HFF-Myc (cell line): ENCODE measurements at regions not wholly inside any gene's neighbourhood (a gene's known extent, or its start where the extent isn't known, plus 50 kb on each side); places are given as distances from the start of the nearest gene placed in this dataset.
"Not testable (repeated sequence)": the region's sequence is repeated elsewhere in the genome, so short reads cannot be mapped to it uniquely, and the experiment has no call there.

ENCODE experiments used
- DNase-seq: peaks from one replicate; pipeline ENCODE4 v3.0.0-alpha.2; 2011; ENCODE audit warnings: low read depth; ENCODE audit errors: extremely low read depth
- H3K4me3 ChIP-seq: replicated peaks from 2 replicates; pipeline ENCODE4 v1.5.1; 2011; ENCODE audit warnings: low read depth, mild to moderate bottlenecking, control low read depth, low read length
- CTCF ChIP-seq: IDR thresholded peaks from 2 replicates; pipeline ENCODE4 v1.5.1; 2012; ENCODE audit warnings: mild to moderate bottlenecking, low read depth, low read length, control low read depth; ENCODE audit errors: missing control alignments

GRCh38 chr4:137408527-137409177 lies 123.6 kb downstream of the PCDH18 start:
- no peak for TF ChIP-seq CTCF
- DNase-seq, result no peak
- H3K4me3 ChIP-seq, result no peak overlapping the region

GRCh38 chr4:137405833-137406232 lies 126.5 kb downstream of the PCDH18 start:
- DNase-seq, H3K4me3 ChIP-seq: not testable (repeated sequence)

GRCh38 chr4:137394018-137394417 lies 138.3 kb downstream of the PCDH18 start:
- no peak for DNase-seq
- TF ChIP-seq CTCF, result no peak
- H3K4me3 ChIP-seq, result no peak overlapping the region

- no peak for DNase-seq
- no peak for TF ChIP-seq CTCF
- H3K4me3 ChIP-seq, result no peak overlapping the region
Measured at GRCh38 chr4:137393044-137393443, 139.2 kb downstream of the PCDH18 start.

- no peak for DNase-seq
- no peak for TF ChIP-seq CTCF
- no peak overlapping the region for H3K4me3 ChIP-seq
Measured at GRCh38 chr4:137390707-137391106, 141.6 kb downstream of the PCDH18 start.

GRCh38 chr4:137389911-137390520 lies 142.3 kb downstream of the PCDH18 start:
- DNase-seq, result no peak
- no peak overlapping the region for H3K4me3 ChIP-seq
- no peak for TF ChIP-seq CTCF

- H3K4me3 ChIP-seq, result no peak overlapping the region
- DNase-seq, result no peak
- no peak for TF ChIP-seq CTCF
Measured at GRCh38 chr4:137387924-137388323, 144.4 kb downstream of the PCDH18 start.
